ENCODE measurements at regions not wholly inside any gene's neighbourhood (a gene's known extent, or its start where the extent isn't known, plus 50 kb on each side); places are given as distances from the start of the nearest gene placed in this dataset.

DNA sequence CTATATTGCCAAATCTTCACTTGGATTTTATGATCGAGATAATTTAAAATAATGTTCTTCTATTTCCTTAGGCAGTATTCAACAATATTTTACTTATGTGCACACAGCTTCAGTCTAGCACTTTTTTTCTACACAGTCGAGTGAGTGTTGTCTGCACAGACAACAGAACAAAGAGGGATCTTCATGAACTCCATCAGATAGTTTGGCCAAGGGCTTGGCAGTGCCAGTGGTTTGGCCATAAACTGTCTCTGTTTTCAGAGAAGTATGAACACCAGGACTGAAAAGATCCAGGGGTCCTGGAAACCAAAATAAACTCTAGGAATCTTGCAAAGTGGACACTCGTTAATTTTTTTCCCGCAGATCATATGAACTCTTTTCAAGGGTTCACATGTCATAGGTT, 547.3 kb downstream of the PLCL1 start:
- DNase-seq (ENCODE audit: extremely low spot score in 2 of 2), result no peak
- intact Hi-C loops (cut with DNase I), result no loop called here
- Histone ChIP-seq H3K9me3 (no peaks in the 10 kb centered on the region), H3K4me1 (no peaks in the 10 kb centered on the region), H3K27ac (no peak overlapping the region), H3K27me3 (no peaks in the 10 kb centered on the region), H3K4me3 (no peak overlapping the region), H3K36me3 (no peaks in the 10 kb centered on the region)
- TF ChIP-seq, protein P1, sequence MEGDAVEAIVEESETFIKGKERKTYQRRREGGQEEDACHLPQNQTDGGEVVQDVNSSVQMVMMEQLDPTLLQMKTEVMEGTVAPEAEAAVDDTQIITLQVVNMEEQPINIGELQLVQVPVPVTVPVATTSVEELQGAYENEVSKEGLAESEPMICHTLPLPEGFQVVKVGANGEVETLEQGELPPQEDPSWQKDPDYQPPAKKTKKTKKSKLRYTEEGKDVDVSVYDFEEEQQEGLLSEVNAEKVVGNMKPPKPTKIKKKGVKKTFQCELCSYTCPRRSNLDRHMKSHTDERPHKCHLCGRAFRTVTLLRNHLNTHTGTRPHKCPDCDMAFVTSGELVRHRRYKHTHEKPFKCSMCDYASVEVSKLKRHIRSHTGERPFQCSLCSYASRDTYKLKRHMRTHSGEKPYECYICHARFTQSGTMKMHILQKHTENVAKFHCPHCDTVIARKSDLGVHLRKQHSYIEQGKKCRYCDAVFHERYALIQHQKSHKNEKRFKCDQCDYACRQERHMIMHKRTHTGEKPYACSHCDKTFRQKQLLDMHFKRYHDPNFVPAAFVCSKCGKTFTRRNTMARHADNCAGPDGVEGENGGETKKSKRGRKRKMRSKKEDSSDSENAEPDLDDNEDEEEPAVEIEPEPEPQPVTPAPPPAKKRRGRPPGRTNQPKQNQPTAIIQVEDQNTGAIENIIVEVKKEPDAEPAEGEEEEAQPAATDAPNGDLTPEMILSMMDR (IDR thresholded peaks at IDR 0.05), result no peak
- TF ChIP-seq POLR2AphosphoS5 (IDR thresholded peaks at IDR 0.05; ENCODE audit: insufficient read depth in 1 of 2, low read depth in 1 of 2), result no peak
- TF ChIP-seq POLR2A (IDR thresholded peaks at IDR 0.05), result no peak

- Histone ChIP-seq H3K9me3 (no peaks in the 10 kb centered on the region), H3K4me1 (no peaks in the 10 kb centered on the region), H3K27ac (no peak overlapping the region), H3K4me3 (no peak overlapping the region), H3K36me3 (no peaks in the 10 kb centered on the region), H3K27me3 (no peaks in the 10 kb centered on the region)
- TF ChIP-seq POLR2A (IDR thresholded peaks at IDR 0.05), result no peak
- TF ChIP-seq, protein P1 (IDR thresholded peaks at IDR 0.05), result no peak
- intact Hi-C loops (cut with DNase I), result no loop called here
- no peak for DNase-seq (ENCODE audit: extremely low spot score in 2 of 2)
Measured at GRCh38 chr2:198347946-198348345, 543.6 kb downstream of the PLCL1 start.

DNA sequence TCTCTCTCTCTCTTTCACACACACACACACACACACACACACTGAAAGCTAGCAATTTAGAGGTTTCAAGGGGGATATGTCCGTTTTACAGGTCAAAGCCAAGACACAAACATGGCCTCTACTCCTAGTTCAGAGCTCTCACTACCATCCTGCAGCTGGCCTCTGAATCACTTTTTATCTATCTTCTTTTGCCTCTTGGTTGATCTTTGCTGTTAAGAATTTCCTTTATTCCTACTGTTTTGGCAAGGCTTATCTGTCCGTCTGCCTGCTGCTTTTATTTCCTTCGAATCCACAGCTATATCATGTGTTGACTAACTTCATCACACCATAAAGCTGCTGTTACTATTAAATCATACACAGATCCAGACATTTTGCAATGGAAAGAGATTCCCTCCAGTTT, 543.0 kb downstream of the PLCL1 start:
- intact Hi-C loops (cut with DNase I), result no loop called here
- Histone ChIP-seq H3K4me1 (no peaks in the 10 kb centered on the region), H3K27ac (no peak overlapping the region), H3K4me3 (no peak overlapping the region), H3K9me3 (no peaks in the 10 kb centered on the region), H3K36me3 (no peaks in the 10 kb centered on the region), H3K27me3 (no peaks in the 10 kb centered on the region)
- DNase-seq (ENCODE audit: extremely low spot score in 2 of 2), result no peak
- TF ChIP-seq POLR2AphosphoS5 (IDR thresholded peaks at IDR 0.05; ENCODE audit: insufficient read depth in 1 of 2, low read depth in 1 of 2) (no peak), POLR2A (IDR thresholded peaks at IDR 0.05) (no peak)
- TF ChIP-seq, protein P1 (IDR thresholded peaks at IDR 0.05), result no peak

DNA sequence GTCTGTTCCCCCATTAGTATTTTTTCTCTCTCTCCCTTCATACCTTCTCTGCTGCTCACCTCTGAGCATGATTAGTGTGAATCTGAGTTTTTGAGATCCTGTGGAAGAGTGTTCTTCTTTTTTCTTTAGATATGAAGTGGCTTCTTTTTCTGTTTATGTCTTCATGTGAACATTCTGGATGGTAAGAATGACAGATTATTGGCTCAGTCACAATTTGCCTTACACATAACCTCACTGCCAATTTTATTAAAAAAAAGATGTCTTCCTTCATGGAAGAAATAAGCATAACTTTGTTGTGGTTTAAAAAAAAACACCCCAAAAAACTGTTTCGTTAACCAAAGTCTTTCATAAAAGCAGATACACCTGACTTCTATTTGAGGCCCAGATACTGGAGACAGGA, 539.1 kb downstream of the PLCL1 start:
- no peak for DNase-seq (ENCODE audit: extremely low spot score in 2 of 2)
- H3K4me1 ChIP-seq, result no peaks in the 10 kb centered on the region
- H3K27ac ChIP-seq, result no peak overlapping the region
- TF ChIP-seq POLR2A (IDR thresholded peaks at IDR 0.05) (no peak), POLR2AphosphoS5 (IDR thresholded peaks at IDR 0.05; ENCODE audit: insufficient read depth in 1 of 2, low read depth in 1 of 2) (no peak)
- TF ChIP-seq, protein P1 (IDR thresholded peaks at IDR 0.05), result no peak
- intact Hi-C loops (cut with DNase I), result no loop called here
- no peaks in the 10 kb centered on the region for H3K36me3 ChIP-seq
- no peaks in the 10 kb centered on the region for H3K27me3 ChIP-seq
- H3K9me3 ChIP-seq, result no peaks in the 10 kb centered on the region
- H3K4me3 ChIP-seq, result no peak overlapping the region

DNA sequence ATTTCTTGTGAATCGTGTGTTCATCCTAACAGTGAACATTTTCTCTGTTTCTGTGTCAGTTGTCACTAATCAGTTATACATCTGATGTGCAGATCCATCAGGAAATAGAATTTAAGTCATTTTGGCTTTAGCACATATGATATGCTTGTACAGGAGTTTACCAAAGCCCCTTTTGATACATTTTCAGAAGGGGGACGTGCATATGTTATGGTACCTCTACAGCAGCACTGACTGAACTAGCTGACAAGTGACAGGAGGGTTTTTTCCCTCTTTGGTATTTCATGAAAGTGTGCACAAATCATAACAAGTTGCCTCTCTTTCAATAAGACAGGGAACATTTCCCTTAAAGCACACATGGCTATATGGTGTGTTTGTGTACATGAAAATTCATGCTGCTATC, 536.5 kb downstream of the PLCL1 start:
- no peak for DNase-seq (ENCODE audit: extremely low spot score in 2 of 2)
- Histone ChIP-seq H3K4me3 (no peak overlapping the region), H3K27me3 (no peaks in the 10 kb centered on the region), H3K27ac (no peak overlapping the region), H3K36me3 (no peaks in the 10 kb centered on the region), H3K4me1 (no peaks in the 10 kb centered on the region), H3K9me3 (no peaks in the 10 kb centered on the region)
- TF ChIP-seq POLR2A (IDR thresholded peaks at IDR 0.05), result no peak
- TF ChIP-seq POLR2AphosphoS5 (IDR thresholded peaks at IDR 0.05; ENCODE audit: insufficient read depth in 1 of 2, low read depth in 1 of 2), result no peak
- TF ChIP-seq, protein P1 (IDR thresholded peaks at IDR 0.05), result no peak
- intact Hi-C loops (cut with DNase I), result no loop called here
